NCI-H345 treated with DMSO at 0.1 percent for 48 hours (cell line): ENCODE measurements at regions not wholly inside any gene's neighbourhood (a gene's known extent, or its start where the extent isn't known, plus 50 kb on each side); places are given as distances from the start of the nearest gene placed in this dataset.
"Not testable (repeated sequence)": the region's sequence is repeated elsewhere in the genome, so short reads cannot be mapped to it uniquely, and the experiment has no call there.

ENCODE experiments used
- DNase-seq: peaks from one replicate; lab custom pipeline; 2025; ENCODE audit not compliant: unreplicated experiment; lab: John Stamatoyannopoulos, UW

GRCh38 chr10:60523371-60523770, 133.7 kb upstream of the ANK3 start:
- not testable (repeated sequence) for DNase-seq

GRCh38 chr10:60522617-60523016, 132.9 kb upstream of the ANK3 start:
- no peak for DNase-seq

GRCh38 chr10:60521974-60522405, 132.3 kb upstream of the ANK3 start:
- no peak for DNase-seq

GRCh38 chr10:60518745-60519144, 129.1 kb upstream of the ANK3 start:
- DNase-seq, result no peak

- DNase-seq, result no peak
These were observed 128.1 kb upstream of the ANK3 start for GRCh38 chr10:60517805-60518204.

GRCh38 chr10:60513281-60513680, 123.6 kb upstream of the ANK3 start:
- DNase-seq, result no peak

- DNase-seq, result no peak
These were observed 122.0 kb upstream of the ANK3 start for GRCh38 chr10:60511477-60512229.

GRCh38 chr10:60508831-60509230, 119.2 kb upstream of the ANK3 start:
- no peak for DNase-seq

GRCh38 chr10:60508037-60508436, 118.4 kb upstream of the ANK3 start:
- DNase-seq, result no peak

GRCh38 chr10:60502621-60503020, 112.9 kb upstream of the ANK3 start:
- no peak for DNase-seq

- no peak for DNase-seq
These were observed 109.3 kb upstream of the ANK3 start for GRCh38 chr10:60498985-60499384.

- DNase-seq, result no peak
These were observed 107.7 kb upstream of the ANK3 start for GRCh38 chr10:60497364-60497763.

GRCh38 chr10:60496181-60496580, 106.5 kb upstream of the ANK3 start:
- DNase-seq, result no peak

- no peak for DNase-seq
These were observed 105.8 kb upstream of the ANK3 start for GRCh38 chr10:60495338-60496055.

- no peak for DNase-seq
These were observed 105.1 kb upstream of the ANK3 start for GRCh38 chr10:60494774-60495173.

- DNase-seq, result no peak
These were observed 101.5 kb upstream of the ANK3 start for GRCh38 chr10:60491162-60491561.

GRCh38 chr10:60490013-60490412, 100.3 kb upstream of the ANK3 start:
- DNase-seq, result no peak

- DNase-seq, result no peak
These were observed 98.5 kb upstream of the ANK3 start for GRCh38 chr10:60488111-60488669.

GRCh38 chr10:60487543-60487942, 97.9 kb upstream of the ANK3 start:
- DNase-seq, result no peak

- DNase-seq, result no peak
These were observed 95.3 kb upstream of the ANK3 start for GRCh38 chr10:60485025-60485424.

GRCh38 chr10:60480865-60481563, 91.3 kb upstream of the ANK3 start:
- no peak for DNase-seq
